ENCODE measurements at regions not wholly inside any gene's neighbourhood (a gene's known extent, or its start where the extent isn't known, plus 50 kb on each side); places are given as distances from the start of the nearest gene placed in this dataset.
"Not testable (repeated sequence)": the region's sequence is repeated elsewhere in the genome, so short reads cannot be mapped to it uniquely, and the experiment has no call there.

GRCh38 chr2:189309331-189309730 lies 129.8 kb upstream of the COL5A2 start:
- DNase-seq (ENCODE audit: low spot score) = no peak

- no peak for DNase-seq (ENCODE audit: low spot score)
Measured at GRCh38 chr2:189312211-189312610, 129.1 kb upstream of the WDR75 start.

GRCh38 chr2:189312643-189313042 lies 128.6 kb upstream of the WDR75 start:
- DNase-seq (ENCODE audit: low spot score) = no peak

- no peak for DNase-seq (ENCODE audit: low spot score)
Measured at GRCh38 chr2:189318761-189319160, 122.5 kb upstream of the WDR75 start.

- not testable (repeated sequence) for DNase-seq (ENCODE audit: low spot score)
Measured at GRCh38 chr2:189319424-189319823, 121.8 kb upstream of the WDR75 start.

- no peak for DNase-seq (ENCODE audit: low spot score)
Measured at GRCh38 chr2:189327879-189328847, 113.1 kb upstream of the WDR75 start.

GRCh38 chr2:189328848-189329245 lies 112.4 kb upstream of the WDR75 start:
- DNase-seq (ENCODE audit: low spot score) = no peak

- no peak for DNase-seq (ENCODE audit: low spot score)
Measured at GRCh38 chr2:189336276-189336975, 104.8 kb upstream of the WDR75 start.

GRCh38 chr2:189337656-189338055 lies 103.6 kb upstream of the WDR75 start:
- no peak for DNase-seq (ENCODE audit: low spot score)

- no peak for DNase-seq (ENCODE audit: low spot score)
Measured at GRCh38 chr2:189338115-189338514, 103.2 kb upstream of the WDR75 start.

GRCh38 chr2:189341077-189341476 lies 100.2 kb upstream of the WDR75 start:
- no peak for DNase-seq (ENCODE audit: low spot score)

GRCh38 chr2:189344043-189344442 lies 97.2 kb upstream of the WDR75 start:
- DNase-seq (ENCODE audit: low spot score) = no peak

- peak; percentile 47 for DNase-seq (ENCODE audit: low spot score)
Measured at GRCh38 chr2:189347540-189347939, 93.7 kb upstream of the WDR75 start.

GRCh38 chr2:189348369-189348768 lies 92.9 kb upstream of the WDR75 start:
- no peak for DNase-seq (ENCODE audit: low spot score)

- no peak for DNase-seq (ENCODE audit: low spot score)
Measured at GRCh38 chr2:189350540-189351209, 90.6 kb upstream of the WDR75 start.

GRCh38 chr2:189351933-189352332 lies 89.3 kb upstream of the WDR75 start:
- DNase-seq (ENCODE audit: low spot score) = not testable (repeated sequence)

GRCh38 chr2:189357375-189357774 lies 83.9 kb upstream of the WDR75 start:
- DNase-seq (ENCODE audit: low spot score) = not testable (repeated sequence)

- DNase-seq (ENCODE audit: low spot score) = no peak
Measured at GRCh38 chr2:189360861-189361260, 80.4 kb upstream of the WDR75 start.

- no peak for DNase-seq (ENCODE audit: low spot score)
Measured at GRCh38 chr2:189362283-189362682, 79.0 kb upstream of the WDR75 start.

- DNase-seq (ENCODE audit: low spot score) = no peak
Measured at GRCh38 chr2:189363559-189363958, 77.7 kb upstream of the WDR75 start.

GRCh38 chr2:189364607-189365006 lies 76.7 kb upstream of the WDR75 start:
- no peak for DNase-seq (ENCODE audit: low spot score)

GRCh38 chr2:189366349-189366748 lies 74.9 kb upstream of the WDR75 start:
- no peak for DNase-seq (ENCODE audit: low spot score)

GRCh38 chr2:189367343-189367742 lies 73.9 kb upstream of the WDR75 start:
- no peak for DNase-seq (ENCODE audit: low spot score)

Measured in globus pallidus (tissue), 1 donor.